HG03045 (cell line): ENCODE measurements at regions not wholly inside any gene's neighbourhood (a gene's known extent, or its start where the extent isn't known, plus 50 kb on each side); places are given as distances from the start of the nearest gene placed in this dataset.

Source experiments
- ATAC-seq: cut with Tn5 transposase; IDR thresholded peaks from one replicate; pipeline ENCODE4 v1.9.1; 2021; ENCODE audit warnings: mild to moderate bottlenecking, moderate library complexity; ENCODE audit not compliant: unreplicated experiment

- ATAC-seq: no peak
These were observed 96.5 kb downstream of the ZFP36L2 start for GRCh38 chr2:43129676-43130547.

GRCh38 chr2:43128559-43128955 lies 97.8 kb downstream of the ZFP36L2 start:
- no peak for ATAC-seq

DNA sequence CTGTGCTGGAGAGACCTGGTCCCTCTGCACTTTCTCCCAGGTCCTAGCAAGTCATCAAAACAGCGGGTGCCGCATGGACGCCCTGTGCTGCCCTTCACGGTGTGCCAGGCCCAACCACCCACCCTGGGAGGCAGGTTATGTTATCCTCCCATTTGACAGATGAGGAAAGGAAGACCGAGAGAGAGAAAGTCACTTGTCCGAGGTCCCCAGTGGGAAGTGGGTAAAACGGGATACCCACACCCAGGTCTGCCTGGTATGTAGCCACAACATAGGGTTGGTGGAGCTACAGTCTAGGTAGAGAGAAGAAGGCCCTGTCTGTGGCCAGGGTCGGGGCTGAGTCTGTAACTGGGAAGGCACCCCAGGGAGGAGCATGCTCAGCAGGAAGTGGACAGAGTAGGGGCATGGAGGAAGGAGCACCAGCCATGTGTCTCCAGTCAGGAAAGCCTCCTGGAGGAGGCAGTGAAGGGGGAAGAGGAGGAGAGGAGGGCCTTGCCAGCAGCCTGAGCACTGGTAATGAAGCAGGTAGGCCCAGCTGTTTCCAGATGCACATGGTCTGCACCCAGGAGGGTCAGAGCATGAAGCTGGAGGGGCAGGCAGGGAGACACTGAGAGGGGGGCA lies 98.4 kb downstream of the ZFP36L2 start:
- no peak for ATAC-seq

GRCh38 chr2:43127208-43127940 lies 99.0 kb downstream of the ZFP36L2 start:
- ATAC-seq: peak; percentile 53

DNA sequence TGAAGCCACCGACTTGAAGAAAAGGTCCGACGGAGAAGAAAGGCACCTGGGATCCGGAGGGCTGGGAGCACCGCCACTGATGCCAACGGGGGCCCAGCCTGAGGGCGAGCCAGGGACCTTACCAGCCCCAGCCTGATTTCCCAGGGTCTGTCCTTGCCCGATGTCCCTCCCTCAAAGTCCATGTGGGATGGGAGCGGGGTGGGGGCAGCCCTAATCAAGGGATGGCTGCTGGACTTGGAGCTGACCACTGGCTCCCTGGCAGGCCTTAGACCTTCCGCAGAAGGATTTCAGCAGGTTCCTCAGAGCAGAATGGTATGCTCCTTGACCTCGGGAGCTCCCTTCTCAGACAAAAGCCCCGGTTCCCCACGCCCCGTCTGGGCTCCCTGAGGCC lies 99.6 kb downstream of the ZFP36L2 start:
- ATAC-seq: no peak

DNA sequence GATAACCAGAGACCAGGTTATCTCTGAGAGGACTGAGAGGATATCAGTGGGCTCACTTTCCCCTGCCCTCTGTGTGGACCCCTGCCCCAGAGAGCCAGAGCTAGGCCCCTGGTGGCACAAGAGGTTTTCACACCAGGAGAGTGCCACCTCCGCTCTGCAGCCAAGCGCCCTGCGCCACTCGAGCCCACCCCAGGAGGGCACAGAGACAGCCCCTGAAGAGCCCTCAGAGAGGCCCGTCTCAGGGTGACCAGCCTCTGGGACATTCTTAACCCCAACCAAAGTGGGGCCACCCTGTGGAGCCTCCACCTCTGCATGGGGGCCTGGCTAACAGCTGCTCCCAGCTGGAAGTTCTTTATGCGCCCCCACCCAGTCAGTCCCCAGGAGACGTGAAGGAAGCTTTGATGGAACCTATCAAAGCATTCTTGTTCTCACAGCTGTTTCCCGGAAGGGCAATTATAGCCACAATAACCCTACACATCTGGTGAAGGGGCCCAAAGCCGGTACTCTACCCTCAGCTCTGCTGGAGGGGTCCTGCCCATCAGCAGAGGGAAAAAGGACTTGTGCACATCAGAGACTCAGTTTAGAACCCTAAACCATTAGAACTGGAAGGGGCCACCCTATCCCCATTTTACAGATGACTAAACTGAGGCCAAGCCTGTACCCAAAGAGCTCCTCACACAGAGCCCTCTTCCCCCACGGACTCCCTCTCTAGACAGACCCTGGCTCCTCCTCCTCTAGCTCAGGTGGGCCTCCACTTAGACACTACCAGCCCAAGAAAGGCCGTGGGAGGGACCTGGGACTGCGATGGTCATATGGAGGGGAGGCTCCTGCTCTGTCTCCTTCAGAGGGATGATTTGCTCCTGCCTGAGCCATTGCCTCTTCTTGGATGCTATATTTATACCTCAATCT lies 101.1 kb downstream of the ZFP36L2 start:
- ATAC-seq: no peak

DNA sequence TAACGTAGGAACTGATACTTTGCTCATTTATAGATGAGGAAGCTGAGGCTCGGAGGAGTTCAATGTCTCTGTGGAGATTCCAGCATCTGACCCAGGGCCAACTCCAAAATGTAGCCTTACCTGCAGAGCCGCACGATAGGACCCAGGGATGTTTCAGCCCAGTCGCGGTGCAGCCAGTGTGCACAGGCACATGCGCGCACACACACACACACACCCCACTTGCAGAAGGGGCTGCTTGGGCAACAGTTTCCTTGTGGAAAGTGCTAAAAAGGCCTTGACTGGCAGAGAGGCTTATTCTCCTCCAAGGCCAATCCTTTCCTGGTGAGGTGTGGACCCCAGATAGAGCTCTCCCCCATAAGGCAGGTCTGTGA lies 101.7 kb downstream of the ZFP36L2 start:
- no peak for ATAC-seq

DNA sequence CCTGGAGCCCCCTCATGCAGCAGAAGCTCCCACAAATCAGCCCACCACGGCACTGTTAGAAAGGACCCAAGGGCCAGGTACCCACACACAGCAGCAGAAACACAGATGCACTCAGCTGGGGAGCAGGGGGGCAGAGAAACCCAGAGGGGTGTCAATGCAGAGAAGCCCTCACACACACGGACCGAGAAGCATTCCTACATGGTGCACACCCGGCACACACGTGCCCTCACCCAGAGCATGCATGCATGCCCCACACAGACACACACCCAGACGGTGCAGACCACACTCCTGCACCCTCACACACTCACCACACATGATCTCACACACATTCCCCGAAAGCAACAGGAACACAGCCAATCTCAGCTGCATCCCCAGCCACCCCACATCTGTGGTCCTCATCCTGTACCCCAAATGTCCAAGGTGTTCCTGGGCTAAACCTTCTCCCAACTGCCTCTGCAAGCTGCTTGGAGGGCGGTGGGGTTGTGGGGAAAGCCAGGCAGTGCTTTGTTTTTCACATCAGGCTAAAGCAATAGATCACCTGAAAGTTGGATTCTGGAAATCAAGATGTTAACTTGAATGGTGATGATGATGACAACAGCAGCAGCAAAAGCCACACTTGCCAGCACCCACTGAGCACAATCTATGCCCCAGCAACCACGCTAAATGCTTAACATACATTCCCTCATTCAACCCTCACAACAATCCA lies 102.3 kb downstream of the ZFP36L2 start:
- ATAC-seq: no peak

DNA sequence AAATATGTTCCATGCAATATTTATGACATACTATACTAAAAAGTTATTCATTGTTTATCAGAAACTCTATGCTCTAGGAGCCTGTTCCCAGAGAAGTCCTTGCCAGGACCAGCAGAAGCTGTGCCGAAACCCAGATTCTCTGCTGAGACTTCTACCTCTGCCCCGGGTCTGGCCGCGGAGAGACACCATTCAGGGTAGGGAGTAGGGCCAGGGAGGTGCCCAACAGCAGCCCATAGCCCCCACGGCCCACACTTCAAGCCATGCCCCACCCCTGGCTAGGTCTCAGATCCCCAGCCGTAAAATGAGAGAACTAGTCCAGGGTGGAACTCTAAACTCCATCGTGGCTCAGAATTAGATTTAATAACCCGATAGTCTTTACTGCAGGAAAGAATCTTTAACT lies 102.9 kb downstream of the ZFP36L2 start:
- no peak for ATAC-seq

DNA sequence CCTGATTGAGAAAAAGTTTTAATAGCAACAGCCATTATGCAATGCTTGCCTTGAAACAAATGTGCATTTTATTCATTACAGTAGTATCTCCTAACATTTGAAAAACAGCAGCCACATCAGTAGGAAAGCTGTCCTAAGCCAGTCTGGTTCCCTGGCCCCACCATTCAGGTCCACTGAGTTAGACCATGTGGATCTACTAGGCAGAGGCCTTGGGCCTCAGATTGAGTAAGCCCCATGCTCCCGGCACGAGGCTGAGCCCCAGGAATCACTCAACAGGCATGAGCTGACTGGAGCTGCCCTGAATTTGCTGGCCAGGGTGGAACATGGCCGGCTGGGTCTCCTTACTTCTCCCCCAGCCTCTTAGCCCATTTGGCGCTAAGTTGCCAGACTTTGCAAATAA lies 103.4 kb downstream of the ZFP36L2 start:
- no peak for ATAC-seq

GRCh38 chr2:43121580-43122314 lies 104.7 kb downstream of the ZFP36L2 start:
- no peak for ATAC-seq

DNA sequence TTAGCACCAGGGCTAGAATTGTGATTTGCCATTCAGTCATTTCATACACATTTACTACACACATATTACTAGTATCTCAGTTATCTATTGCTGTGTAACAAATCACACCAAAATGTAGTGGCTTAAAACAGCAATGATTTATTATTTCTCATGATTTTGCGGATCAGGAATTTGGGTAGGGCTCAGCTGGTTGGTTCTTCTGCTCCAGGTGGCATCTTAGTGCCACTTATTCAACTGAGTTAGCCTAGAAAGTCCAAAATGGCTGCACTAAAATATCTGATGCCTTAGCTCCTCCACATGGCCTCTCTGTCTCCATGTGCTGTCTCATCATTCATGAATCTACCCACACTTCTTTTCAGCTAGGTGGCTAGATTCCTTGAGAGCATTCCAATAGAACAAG lies 107.1 kb downstream of the ZFP36L2 start:
- no peak for ATAC-seq

DNA sequence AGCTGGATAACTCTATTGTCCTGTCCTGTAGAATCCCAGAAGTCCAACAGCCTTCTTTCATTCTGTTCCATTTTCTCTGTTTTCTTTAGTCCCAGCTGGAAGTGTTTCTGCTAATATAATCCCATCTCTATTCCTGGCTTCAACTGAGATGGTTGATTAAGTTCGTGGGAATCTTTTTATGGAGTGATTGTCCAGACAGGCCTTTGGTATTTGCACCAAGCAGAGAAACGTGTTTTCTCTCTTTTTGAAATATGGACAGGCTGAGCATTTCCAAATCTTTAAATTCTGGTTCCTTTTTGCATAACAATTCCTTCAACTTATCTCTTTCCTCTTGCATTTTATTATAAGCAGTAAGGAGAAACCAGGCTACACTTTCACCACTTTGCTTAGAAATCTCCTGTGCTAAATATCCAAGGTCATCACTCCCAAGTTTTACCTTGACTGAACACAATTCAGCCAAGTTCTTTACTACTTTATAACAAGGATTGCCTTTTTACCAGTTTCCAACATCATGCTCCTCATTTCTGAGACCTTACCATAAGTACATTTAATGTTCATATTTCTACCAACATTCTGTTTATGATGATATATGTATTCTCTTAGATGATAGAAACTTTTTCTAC lies 108.8 kb downstream of the ZFP36L2 start:
- no peak for ATAC-seq

GRCh38 chr2:43116988-43117387 lies 109.4 kb downstream of the ZFP36L2 start:
- no peak for ATAC-seq

GRCh38 chr2:43115881-43116280 lies 110.5 kb downstream of the ZFP36L2 start:
- no peak for ATAC-seq

DNA sequence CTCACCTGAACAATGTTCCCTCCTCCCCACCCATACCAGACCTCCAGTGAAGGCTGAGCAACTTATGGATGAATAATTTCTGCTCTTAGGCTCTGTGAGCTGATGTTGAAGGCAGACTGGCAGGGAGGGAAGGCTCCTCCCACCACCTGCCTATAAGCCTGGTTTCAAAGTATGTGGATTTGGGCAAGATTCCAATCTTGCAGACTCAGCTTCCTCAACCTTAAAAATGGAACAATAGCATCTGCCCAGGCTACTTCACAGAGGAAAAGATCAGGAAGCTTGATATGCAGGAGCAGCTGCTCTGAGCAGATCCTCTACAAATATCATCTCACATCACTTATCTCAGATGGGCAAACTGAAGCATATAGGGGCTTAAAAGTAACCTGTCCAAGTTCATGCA lies 112.2 kb downstream of the ZFP36L2 start:
- no peak for ATAC-seq

DNA sequence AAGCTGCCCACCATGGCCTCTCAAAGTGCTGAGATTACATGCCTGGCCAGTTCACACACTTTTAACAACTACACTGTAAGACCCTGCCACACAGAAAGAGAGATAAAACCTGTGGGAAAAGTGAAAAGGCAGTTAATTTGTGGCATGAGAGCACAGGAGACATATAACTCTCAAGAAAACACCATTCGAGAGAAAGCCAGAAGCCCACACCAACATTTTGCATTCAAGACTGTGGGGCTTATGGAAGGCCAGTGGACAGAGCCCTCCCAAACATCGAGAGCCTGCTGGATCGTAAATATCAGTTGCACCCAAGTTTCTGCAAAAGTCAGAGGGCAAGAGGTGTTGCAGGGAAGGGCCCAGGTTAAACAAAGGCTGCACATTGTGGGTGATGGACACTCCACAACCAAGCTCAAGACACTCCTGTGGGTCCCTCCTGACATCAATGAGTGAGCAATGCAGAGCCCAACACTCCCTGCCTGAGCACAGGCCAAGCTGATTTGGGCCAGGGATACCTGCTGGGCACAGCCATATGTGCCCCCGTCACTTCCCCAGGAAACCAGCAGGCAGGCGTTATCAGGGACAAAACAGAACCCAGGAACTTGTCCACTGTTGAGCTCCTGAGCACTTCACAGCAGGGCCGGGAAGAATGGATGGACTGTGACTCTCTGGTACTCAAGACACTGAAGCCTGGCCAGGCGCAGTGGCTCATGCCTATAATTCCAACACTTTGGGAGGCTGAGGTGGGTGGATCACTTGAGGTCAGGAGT lies 114.4 kb downstream of the ZFP36L2 start:
- no peak for ATAC-seq

DNA sequence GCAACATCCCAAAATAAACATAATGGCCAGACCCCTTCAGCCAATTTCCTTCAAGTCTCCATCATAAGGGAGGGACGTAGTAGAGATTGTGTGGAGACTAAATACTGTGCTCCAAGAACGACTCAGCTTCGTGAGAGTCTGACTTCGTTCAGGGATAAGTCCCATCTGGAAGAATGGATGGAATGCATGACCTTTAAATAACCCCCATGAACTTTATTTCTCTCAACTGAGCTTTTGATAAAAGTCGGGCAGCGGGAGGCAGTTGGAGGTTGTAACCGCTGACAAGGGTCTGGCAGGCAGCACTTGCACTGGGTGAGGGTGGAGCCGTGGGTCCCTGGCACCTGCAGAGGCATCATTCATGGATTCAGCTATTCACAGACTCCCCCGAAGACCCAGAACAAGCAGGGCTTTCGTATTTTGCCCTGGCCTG lies 115.9 kb downstream of the ZFP36L2 start:
- no peak for ATAC-seq
